H1 (cell line): ENCODE measurements at regions not wholly inside any gene's neighbourhood (a gene's known extent, or its start where the extent isn't known, plus 50 kb on each side); places are given as distances from the start of the nearest gene placed in this dataset.

Experiments used
- ASH2L ChIP-seq: fragments of 200-600, 300-600 bp; sonication (generic); IDR thresholded peaks from one replicate; pipeline ENCODE4 v1.7.1; 2017; ENCODE audit warnings: low read length
- BRCA1 ChIP-seq: IDR thresholded peaks from 2 replicates; pipeline ENCODE4 v1.6.1; 2012; ENCODE audit warnings: low read depth, low read length, improper control_type of control experiment
- CHD7 ChIP-seq: fragments of 300-600 bp; sonication (generic); IDR thresholded peaks from 2 replicates; pipeline ENCODE4 v1.7.1; 2012; ENCODE audit warnings: low read length, moderate library complexity, mild to moderate bottlenecking, inconsistent platforms; ENCODE audit not compliant: insufficient replicate concordance
- KDM4A ChIP-seq: IDR thresholded peaks from one replicate; pipeline ENCODE4 v1.7.1; 2012; ENCODE audit warnings: low read depth, mild to moderate bottlenecking, moderate library complexity, low read length, inconsistent platforms; ENCODE audit not compliant: severe bottlenecking
- SP4 ChIP-seq: IDR thresholded peaks from 2 replicates; pipeline ENCODE4 v1.6.1; 2012; ENCODE audit warnings: low read length, inconsistent platforms
- SRF ChIP-seq: IDR thresholded peaks from 2 replicates; pipeline ENCODE4 v1.6.1; 2011; ENCODE audit warnings: mild to moderate bottlenecking, low read depth, low read length, moderate library complexity
- TEAD4 ChIP-seq: IDR thresholded peaks from 2 replicates; pipeline ENCODE4 v1.6.1; 2012; ENCODE audit warnings: low read depth, low read length, inconsistent platforms, mixed read lengths

- no peak for TF ChIP-seq CHD7
- TF ChIP-seq KDM4A, result no peak
- no peak for TF ChIP-seq TEAD4
- TF ChIP-seq SRF, result no peak
- no peak for TF ChIP-seq SP4
- TF ChIP-seq ASH2L, result no peak
- TF ChIP-seq BRCA1, result no peak
Observed at GRCh38 chr16:86814256-86814655, 235.9 kb downstream of the FOXL1 start (continued).
